GM19395 (cell line): ENCODE measurements at regions not wholly inside any gene's neighbourhood (a gene's known extent, or its start where the extent isn't known, plus 50 kb on each side); places are given as distances from the start of the nearest gene placed in this dataset.
"Not testable (repeated sequence)": the region's sequence is repeated elsewhere in the genome, so short reads cannot be mapped to it uniquely, and the experiment has no call there.

ENCODE experiments used
- ATAC-seq: cut with Tn5 transposase; IDR thresholded peaks from one replicate; pipeline ENCODE4 v1.9.1; 2021; ENCODE audit warnings: mild to moderate bottlenecking, moderate library complexity; ENCODE audit not compliant: unreplicated experiment

DNA sequence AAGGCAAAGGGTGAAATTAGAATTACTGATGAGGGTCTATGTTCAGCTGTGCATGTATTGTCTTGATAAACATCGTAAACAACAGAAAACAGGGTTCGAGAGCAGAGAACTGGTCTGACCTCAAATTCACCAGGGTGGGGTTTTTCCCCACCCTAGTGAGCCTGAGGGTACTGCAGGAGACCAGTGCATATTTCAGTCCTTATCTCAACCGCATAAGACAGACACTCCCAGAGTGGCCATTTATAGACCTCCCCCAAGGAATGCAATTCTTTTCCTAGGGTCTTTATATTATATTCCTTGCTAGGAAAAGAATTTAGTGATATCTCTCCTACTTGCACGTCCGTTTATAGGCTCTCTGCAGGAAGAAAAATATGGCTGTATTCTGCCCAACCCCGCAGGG lies 257.0 kb upstream of the OSR1 start:
- not testable (repeated sequence) for ATAC-seq

DNA sequence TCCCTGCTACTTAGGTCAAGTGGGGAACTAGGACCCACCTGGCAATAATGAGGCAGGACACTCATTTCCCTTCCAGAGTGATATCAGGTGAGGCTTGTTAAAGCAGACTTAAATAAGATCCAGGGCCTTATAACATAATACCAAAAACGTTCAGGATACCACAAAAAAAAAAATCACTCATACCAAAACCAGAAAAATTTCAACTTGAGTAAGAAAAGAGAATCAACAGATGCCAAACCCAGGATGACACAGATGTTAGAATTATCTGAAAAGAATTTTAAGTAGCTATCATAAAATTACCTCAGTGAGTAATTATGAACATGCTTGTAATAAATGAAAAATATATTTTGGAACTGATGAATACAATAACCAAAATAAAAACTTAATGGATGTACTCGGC lies 255.6 kb upstream of the OSR1 start:
- ATAC-seq: no peak

DNA sequence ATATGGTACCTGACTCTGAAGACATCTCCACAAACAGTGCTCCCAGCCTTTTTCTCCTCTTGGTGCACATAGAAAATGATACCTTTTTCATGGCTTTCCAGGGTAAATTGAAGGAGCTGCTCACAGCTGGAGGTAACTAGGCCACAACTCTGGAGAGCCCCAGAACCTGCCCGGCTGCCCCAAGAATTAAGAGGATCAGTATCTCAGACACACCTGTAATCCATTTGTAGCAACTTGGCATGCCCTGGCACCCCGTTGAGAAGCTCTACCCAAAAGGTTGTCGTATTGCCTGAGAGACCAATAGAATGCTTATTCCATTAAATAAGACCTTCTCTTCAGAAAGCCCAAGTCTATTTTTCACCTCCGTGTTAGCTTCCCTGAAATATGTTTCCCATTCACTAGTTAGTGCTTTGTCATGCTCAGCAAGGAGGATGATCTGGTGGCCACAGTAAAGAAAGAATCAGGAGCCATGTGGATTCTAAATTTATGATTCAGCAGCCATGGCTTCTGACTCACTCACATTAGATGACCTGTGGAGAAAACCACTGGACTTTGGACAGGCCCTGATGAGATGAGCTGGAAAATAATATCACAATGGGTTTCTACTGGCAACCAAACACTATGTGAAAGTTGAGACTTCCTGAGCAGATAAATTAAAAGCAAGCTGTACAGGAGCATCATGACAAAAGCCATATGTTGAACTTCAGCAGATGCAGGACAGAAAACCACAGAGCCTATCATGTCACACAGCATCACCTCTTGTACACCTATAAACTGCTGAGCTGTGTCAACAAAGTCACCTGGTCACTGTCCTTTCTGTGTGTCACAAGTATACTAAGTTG lies 253.3 kb upstream of the OSR1 start:
- ATAC-seq: no peak

DNA sequence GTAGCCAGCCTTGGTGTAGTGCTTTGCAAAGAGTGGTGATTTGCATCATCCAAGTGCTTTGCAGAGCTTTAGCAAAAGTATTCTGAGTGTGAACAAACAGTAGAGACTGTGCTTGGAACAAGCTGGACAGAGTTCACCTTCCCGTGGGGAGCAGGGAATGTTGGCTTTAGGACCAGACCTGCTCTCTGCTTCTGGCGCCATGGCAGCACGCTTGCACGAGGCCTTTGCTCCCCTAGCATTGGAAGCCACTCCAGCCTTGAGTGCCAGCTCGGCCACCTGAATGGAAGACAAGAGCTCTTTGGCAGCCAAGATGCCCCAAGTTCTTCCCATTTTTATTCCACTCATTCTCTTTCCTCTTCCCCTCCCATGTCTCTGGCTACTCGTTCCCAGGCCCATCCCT lies 250.8 kb upstream of the OSR1 start:
- ATAC-seq: no peak

DNA sequence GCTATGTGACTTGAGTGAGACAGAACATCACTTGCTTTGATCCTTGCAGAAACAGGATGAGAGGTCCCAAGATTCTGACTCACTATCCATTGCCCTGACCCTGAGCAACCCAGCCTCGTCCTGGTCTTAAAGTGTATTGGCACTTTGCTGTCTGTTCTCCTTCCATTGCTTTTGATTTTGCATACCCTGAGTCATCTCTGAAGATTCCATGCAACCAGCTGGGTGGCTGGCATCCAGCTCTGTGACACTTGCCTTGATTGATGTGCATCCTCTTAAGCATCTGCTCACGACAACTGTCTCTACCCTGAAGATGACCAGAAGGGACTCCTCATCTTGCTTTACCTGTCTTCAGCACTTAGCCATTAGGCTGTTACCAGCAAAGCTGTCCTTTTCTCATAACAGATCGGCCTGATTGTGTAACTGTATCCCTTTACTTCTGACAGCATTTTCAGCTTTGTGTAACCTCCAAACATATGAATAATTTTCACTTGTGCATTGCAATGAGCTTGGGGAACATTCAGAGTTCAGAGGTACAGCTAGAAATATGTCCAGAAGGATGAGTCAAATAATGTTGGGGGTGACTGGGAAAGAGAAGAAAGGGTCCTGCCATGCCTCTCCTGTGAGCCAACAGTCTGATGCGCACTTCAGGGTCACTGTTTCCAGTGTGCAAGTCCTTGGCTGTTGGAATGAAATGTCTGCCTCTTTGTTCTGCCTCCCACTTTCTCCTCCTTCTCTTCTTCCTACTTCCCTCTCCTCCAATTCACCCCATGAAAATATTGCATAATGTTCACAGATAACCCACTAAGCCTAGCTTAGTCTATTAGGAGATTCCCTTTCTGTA lies 249.7 kb upstream of the OSR1 start:
- no peak for ATAC-seq

DNA sequence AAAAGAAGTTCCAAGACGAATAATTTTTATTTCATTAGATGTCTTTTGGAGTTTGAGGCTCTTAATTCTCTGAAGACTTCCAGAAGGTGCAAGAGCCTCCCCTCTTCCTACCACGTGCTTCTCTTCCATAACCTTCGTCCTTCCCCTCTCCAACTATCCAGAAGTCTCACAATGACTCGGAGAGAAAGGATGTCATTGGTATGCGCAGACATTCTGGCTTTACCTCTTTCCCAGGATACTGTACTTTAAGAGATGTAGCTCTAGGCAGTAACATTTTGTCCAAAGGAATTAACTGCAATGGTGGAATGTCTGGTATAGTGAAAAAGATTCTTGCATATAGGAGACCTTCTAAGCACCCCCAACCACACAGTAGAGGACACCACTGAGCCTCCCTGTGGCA lies 249.0 kb upstream of the OSR1 start:
- ATAC-seq: no peak

DNA sequence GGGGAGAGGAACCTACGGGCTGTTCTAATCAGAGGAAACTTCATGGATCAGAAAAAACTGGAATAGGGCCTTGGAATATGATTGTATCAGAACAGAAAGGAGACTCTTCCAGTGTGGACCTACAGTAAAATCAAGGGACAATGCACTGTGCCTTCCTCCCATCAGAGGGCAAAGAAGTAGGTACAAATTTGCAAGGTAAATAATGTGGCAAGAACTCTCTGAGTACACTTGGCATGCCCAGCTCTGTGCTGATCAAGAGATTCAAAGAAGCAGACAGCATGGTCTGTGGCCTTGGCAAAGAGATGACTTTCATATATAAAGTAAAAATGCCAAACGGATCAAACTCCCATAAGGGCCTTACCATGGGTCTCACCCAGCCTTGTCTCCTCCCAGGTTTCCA lies 242.6 kb upstream of the OSR1 start:
- no peak for ATAC-seq

DNA sequence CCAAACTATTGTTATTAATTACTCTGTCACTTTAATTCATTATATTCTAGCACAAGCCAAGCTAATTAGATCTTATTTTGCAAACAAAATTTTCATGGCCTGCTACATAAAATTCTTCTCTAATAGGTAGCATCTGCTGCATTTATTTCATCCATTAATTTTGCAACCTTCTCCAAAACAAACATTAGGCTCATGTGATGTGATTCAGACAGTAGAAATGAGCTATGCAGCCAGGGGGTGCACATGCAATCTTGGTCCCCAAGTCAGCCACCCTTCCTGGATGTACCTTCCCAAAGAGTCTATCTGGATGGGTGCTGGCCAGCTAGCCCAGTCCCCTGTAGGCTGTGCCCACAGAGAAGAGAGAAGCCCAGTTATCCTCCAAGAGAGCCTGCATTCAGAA lies 242.1 kb upstream of the OSR1 start:
- ATAC-seq: no peak

DNA sequence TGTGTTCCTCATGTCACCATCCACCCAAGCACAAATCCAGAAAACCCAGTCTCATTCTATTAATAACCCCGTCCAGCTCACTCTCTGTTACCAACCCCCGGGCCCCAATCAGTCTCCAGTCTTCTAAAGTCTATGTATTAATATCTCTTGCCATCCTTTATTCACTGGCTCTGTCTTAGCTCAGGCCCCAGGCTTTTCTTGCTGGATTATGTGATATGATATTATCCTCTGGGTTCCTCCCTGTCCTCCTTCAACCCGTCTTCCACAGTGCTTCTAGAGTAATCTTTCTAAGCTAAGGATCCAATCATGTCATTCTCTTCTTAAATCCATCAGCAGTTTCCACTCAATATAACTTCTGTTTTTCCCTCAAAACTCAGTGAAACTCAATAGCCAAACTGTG lies 240.5 kb upstream of the OSR1 start:
- no peak for ATAC-seq

DNA sequence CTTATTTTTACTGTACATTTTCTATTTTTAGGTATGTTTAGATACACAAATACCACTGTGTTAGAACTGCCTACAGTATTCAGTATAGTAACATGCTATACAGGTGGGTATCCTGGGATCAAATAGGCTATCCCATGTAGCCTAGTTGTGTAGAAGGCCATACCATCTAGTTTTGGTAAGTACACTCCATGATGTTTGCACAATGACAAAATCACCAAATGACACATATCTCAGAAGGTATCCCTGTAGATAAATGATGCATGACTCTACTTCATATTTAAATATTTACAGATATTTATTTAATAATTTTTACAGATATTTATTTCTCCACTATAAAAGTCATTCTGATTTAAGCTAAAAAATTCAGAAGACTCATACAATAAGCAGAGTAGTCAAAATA lies 233.8 kb upstream of the OSR1 start:
- no peak for ATAC-seq

DNA sequence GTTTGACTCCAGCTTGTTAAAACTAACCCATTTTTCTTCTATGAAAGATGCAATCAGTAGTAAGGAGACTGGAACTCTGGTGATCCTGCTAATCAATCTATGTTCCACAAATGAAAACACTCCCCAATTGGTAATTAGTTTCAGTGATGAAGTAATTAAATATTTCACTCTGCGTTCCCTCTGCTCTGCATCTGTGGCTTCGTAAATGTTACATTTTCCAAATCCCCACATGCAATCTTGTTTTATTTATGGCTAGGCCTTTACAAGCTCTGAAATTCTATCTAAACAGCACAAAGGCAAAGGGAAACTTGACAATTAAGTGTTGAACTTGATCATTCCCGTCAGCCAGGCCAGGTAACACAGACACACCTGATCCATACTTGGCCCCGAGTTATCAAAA lies 231.4 kb upstream of the OSR1 start:
- ATAC-seq: no peak

DNA sequence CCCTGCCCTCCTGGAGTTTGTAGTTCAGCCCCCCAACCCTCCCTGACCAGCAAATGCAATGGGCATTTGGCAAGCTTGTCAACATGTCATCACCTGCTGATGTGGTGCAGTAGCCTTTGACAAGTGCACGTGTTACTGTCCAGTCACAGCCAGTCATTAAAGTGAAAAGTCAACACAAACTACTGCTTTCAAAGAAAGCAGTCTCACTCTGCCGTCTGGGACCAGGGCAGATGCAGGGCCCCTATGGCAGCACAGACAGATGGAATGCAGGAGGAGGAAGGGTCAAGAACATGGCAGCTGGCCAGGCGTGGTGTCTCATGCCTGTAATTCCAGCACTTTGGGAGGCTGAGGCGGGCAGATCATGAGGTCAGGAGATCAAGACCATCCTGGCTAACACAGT lies 222.4 kb upstream of the OSR1 start:
- no peak for ATAC-seq

DNA sequence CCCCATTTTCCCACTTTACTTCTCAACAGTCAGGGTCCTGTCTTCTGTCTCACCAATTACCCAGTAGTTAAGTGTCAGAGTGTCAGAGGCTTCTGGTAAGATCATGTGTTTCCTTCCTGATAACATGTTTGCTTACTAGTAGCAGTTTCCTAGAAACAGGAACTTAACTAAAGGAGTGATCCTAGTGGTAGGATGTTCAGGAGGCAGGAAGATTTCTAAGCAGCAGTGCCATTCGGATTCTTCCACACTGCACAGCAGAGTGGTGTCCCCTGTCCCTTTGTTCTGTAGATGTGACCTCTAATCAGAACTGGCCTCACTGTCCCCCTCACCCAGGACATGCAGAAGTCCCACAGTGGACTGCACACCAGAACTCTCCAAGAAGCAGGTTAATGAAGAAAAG lies 221.8 kb upstream of the OSR1 start:
- no peak for ATAC-seq

DNA sequence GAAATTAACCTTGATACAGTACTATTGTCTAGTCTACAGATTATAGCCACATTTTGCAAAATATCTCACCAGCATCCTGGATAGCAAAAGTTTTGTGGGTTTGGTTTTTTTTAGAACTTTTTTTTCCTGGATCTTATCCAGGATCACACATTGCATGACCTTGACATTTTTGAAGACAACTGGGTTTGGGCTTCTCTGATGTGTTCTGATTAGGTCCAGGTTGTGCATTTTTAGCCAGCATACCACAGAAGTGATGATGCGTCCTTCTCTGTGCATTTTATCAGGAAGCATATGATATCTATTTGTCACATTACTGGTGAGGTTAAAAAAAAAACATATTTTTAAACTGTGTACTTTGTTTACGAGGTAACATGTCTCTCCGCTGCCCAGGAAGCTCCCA lies 221.0 kb upstream of the OSR1 start:
- ATAC-seq: no peak

DNA sequence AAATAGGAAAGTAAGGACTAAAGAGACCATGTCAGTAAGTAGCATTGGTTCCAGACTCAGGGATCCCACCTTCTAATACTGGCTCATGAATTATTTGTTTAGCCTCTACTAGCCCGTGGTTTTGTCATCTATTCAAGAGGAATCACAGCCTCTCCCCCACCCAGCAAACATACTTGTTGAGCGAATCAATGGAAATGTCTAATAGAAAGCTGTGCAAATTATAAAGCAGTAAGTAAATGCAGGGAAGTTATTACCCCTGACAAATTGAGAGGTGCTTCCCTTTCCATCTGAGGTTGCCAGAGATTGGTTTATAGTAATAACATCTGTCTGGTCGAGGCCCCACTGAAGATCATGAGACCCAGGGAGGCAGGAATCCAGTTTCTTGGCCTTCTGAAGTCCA lies 219.3 kb upstream of the OSR1 start:
- no peak for ATAC-seq

DNA sequence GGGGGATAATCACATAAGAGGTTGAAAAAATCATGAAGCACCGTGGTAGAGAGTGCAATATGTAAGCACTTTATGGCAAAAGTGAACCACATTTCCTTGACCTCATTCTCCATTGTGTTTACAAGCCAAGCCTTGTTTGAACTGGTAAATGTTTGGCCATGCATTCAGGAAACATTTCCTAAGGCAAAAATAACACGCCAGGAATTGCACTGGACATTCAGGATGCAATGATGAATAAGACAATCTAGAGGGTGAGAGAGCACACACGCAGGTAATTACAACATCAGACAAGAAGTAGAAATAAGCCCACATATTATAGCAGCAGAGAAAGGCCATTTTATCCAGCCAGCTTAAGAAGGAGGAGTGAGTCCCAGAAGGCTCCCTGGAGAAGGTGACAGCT lies 218.0 kb upstream of the OSR1 start:
- no peak for ATAC-seq

DNA sequence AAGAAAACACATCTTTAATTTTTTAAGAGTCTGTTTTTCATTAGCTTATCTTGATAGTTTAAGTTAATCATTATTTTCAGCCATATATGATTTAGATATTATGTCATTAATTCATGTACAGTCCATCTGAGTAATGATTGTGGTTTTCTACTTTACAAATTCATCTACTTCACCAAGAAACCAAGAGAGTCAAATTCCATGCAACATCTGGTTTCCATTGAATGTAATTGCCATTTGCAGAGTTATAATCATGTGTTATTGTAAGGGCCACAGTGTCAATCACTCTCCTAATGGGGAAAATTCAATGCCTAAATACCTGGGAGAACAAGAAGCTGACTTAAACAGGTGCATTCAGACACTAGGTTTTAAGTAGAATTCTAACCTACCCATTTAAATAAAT lies 217.2 kb upstream of the OSR1 start:
- ATAC-seq: no peak

DNA sequence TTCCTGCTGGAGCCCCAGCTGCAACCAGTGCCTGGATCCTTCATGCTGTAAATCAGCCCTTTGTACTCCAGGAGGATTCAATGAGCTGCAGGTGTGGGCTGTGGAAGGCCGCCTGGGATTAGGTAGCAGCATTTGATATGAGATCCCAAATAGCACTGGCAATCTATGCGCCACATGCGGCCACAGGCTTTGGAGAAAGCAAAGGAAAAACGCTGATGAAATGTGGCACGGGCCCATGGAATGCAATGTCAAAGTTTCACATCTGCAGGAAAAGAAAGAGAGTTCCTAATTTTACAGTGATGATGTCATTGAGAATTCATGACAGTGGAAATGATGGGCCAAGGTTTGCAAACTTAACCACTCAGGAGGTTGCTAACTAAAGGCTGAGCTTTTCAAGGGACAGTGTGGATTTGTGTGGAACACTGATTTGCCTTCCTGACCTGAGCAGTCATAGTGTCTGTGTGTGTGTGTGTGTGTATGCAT lies 216.4 kb upstream of the OSR1 start:
- no peak for ATAC-seq

DNA sequence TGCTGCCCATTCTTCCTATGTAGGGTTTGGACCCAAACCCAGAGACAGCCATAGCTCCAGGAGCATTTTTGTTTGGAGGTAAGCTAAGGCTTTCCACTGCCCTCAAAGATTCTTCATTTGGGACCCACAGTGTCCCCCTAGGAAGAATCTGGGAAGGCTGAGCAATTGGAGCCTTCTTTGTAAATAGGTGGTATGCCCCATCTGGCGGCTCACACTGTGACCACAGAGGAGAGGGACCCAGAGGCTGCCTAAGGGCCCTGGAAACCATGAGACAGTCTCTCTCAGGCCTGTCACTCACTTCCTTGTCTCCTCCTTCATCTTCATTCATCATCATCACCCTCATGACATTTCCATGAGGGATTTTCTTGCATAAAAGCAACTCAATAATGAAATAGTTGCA lies 215.4 kb upstream of the OSR1 start:
- ATAC-seq: no peak

DNA sequence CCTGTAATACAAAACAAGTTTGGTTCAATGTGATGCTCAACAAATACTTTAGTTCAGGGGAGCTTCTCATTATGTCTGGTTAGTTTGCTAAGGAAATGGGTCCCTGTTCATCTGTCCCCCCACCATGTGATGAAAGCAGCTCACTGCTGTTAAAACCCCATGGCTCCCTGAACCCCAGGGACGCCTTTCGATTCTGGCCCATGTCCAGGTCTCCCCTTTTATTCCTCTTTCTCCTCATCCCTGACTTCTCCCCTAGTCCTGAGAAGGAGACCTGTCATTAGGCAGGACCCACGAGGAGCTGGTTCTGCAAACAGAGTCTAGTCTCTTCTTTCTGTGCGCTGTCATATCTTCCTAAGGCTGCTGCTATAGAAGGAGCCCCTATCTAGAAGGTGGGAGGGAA lies 213.3 kb upstream of the OSR1 start:
- ATAC-seq: no peak

DNA sequence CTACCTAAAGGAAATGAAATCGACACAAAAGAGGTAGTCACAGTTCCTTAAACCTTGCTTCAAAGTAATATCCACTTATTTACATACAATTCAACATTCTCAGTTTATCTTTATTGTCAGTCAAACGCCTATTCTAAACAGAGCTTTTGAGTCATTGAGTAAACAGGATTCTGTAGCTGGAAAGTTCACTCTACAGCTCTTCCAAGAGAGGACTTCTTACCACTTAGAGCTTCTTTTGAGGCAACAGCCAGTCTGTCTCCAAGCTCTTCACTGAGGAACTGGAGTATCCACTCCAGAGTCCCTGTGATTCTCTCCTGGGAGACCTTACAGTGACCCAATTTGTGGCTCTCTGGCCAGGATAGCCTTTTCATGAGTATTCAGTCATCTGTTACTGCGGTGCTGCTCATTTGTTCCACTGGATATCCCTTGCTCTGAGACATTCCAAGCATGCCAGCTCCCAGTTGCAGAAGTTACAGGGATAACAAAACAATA lies 210.9 kb upstream of the OSR1 start:
- ATAC-seq: no peak

DNA sequence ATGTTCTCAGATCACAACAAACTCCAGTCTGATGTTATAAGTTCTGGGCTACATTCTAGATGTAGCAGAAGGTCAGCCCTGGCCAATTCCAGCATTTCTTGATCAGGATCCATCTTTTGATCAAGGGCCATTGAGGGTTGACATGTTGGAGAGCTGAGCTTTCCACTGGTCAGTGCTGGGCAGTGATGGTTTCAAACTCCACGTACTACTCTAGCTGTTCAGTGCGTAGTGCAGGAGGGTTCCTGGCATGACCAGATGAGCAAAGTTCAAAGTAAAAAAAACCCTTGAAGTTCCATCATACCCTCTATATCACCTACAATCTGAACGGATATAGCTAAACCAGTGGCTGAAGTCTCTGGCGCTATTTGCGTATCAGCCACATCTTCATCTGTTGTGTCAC lies 210.4 kb upstream of the OSR1 start:
- ATAC-seq: no peak
